ENCODE measurements at regions not wholly inside any gene's neighbourhood (a gene's known extent, or its start where the extent isn't known, plus 50 kb on each side); places are given as distances from the start of the nearest gene placed in this dataset.

DNA sequence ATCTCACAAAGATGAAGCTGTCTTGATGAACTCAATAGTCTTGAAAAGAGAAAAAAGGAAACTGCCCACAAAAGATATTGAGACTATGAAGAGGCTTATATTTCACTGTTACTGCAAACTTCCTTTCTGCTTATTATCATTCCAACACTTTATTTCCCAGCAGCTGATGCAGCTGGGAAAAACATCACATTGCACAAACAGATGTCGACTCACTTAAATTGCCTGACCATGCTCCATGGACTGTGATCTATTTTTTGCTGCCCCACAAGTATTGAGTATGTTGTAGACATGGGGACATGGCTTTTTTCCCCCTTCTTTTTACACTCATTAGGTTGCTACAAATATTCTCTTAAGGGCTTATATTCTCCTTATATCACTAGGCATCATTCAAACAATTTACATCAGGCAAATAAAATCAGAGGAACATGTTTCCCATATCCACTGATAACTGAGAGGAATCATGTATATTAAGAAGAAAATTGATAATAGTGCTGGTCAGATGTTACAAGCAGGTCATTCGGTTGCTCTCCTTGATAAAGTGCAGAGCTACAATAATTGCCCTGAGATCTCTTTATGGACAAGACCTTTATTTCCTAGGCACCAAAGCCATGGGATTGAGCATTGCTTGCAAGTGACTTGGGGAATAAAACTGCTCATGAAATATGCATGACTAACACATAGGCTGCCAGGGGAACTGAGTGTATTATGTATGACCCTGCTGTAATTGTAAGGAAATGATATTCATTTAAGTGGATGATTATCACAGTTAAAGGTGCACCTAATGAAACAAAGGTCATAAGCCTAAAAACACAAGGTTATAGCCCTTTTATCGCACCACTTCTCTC lies 509.9 kb downstream of the ZNF608 start:
- TF ChIP-seq POLR2AphosphoS5 (IDR thresholded peaks at IDR 0.05; ENCODE audit: borderline replicate concordance, low read depth, low read length) (no peak), EZH2 (IDR thresholded peaks at IDR 0.05) (no peak)
